A204.1 (cell line): ENCODE measurements at regions not wholly inside any gene's neighbourhood (a gene's known extent, or its start where the extent isn't known, plus 50 kb on each side); places are given as distances from the start of the nearest gene placed in this dataset.
"Not testable (repeated sequence)": the region's sequence is repeated elsewhere in the genome, so short reads cannot be mapped to it uniquely, and the experiment has no call there.

Source experiments
- FAIRE-seq: peaks from 2 replicates; lab custom pipeline; 2012; peaks lifted over from hg19 to GRCh38; lab: Jason Lieb, UNC

DNA sequence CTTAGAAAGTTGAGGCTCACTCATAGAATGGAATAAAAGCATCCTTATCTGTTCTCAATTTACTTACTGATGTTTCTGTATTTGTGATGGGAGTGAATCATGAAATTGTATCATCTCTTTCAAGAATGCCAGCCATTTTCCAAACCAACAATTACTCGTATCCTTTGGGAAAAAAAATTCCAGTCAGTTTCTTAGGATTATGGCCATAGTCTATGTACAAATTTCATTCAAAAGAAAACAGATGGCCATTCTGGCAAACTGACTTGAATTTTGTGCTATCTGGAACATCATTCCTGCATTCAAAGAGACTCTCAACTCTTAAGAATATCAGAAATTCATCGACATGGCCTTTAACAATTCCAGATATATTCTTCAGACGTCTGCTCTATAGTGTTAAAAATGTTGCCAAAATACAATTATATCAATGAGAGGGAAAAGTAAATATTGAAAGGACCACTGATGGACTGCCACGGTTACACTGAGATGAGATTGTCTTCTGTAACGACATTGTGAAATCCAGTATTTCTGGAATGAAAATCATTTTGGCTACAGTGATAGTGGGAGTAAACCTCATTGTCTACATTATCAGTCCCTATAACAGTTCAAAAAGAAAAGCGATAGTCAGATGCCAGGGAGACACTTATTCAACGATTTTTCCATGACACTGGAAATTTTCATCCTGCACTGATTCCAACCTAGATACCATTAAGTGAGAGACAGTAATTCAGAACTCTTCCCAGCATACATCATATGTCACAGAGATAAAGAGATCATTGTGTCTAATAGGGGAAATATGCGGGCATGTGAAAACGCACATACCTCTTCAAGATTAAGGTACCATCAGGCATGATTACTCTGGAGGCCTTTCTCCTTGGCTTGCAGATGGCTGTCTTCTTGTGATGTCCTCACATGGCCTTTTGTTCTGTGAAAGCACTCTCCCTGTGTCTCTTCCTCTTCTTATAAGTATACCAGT is 953.8 kb upstream of the ALCAM start:
- no peak for FAIRE-seq

DNA sequence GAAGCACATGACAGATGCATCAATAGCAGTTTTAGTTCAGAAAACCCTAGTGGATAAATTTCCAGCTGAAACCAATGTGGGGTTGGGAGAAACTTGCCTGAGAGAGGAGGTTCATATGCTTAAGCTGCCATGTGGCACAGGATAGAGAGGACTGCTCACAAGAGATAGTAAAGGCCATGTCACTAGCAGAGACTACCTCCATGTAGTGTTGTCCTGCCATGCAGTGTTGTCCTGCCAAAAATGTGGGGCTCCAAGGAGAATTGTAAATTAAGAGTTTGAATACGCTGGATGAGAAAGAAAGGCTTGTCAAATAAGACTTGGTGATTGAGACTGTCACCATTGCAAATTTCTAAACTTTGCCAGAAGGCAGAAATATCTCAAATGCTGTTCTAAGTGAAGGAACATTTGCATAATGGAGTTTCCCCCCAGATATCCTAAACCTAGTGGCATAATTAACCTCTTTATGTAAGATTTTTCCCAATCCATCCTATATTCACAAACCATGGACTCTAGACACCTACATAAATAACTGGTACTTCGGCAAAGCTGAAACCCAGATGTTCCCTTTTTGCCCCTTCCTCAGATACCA is 938.3 kb upstream of the ALCAM start:
- no peak for FAIRE-seq

DNA sequence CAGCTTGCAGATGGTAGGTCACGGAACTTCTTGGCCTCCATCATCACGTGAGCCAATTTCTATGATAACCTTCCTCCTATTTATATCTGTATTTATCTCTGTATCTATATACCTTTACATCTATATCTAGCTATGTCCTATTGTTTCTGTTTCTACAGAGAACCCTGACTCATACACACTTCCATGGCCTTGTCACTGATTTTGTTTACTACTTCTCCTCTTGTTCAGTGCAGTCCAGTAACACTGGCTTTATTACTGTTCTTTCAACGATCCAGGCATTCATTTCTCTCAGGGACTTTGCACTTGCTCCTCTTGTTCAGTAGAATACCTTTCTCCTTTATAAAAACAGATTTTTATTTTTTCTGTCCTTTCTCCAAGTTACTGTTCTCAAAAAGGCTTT is 937.0 kb upstream of the ALCAM start:
- FAIRE-seq: no peak

DNA sequence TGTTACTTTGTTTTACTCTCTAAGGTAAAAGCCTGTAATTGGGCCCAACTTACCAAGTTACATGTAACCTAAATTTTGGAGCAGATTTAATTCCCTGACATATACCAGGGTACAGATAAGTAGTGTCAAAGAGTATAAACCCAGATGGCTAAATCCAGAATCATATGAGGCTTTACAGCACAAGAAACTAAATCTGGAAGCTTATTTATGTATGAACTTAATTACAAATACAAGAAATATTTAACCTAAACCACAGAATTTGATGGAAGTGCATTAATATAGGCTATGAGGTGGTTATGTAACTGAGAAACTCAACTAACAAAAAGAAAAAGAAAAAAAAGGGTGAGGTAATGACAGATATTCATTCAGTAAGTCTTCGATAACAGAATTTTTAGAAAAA is 930.2 kb upstream of the ALCAM start:
- FAIRE-seq: no peak

DNA sequence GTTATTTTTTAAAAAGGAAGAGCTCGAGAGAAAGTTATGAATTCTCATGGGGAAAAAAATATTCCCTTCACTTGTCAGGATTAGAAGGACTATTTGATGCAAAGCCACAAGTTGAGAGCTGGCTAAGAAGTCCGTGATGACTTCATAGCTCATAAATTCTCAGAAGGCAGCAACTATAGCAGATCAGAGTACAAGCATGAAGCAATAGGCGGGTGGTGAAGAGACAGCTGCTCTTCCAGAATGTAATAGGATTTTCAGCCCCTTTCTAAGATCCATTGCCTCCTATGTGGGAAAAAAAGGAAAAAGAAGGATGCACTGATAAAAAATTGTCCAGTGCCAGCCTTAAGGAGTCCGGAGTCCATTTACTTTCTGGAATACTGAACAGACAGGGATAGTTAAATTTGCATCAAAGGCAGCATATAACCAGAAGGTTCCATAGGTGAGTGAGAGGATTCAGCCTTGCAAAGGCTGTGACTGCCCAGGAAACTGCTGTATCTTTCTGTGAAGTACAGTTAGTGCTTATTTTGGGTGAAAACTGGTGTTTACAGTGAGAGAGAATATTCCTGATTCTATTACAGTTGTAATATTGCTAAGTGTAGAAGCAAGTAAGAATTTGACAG is 929.5 kb upstream of the ALCAM start:
- FAIRE-seq: no peak

DNA sequence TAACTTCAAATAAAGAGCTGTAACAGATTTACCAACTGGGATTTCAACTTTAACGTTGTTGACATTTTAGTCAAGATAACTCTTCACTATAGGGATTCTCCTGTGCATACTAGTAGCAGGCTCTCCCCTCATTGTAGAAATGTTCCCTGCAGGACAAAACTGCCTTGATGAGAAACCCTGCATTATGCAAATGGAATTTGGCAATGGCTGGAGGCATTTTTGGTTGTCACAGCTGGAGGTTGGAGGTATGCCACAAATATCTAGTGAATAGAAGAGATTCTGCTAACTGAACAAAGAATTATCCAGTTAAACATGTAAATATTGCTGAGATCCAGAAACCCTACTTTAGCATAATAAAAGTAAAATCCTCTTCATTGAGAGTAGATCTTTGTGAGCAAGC is 928.8 kb upstream of the ALCAM start:
- FAIRE-seq: no peak

DNA sequence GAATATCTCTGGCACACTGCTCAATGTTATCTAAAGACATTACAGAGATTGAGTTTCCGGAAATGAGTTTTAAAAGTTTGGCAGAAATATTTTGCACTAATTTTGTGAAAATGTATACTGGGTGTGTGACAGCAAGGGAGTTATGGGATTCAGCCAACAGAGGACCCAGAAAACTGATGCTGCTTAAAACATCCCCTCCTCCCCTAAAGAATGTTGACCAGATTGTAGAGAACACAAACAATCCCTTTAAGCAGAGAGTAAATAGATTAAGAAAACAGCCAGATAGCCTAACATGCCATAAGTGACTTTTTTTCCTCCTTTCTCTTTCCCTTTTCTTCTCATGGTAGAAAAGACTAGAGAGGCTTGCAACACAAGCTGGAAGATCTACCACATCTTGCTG is 928.0 kb upstream of the ALCAM start:
- no peak for FAIRE-seq

DNA sequence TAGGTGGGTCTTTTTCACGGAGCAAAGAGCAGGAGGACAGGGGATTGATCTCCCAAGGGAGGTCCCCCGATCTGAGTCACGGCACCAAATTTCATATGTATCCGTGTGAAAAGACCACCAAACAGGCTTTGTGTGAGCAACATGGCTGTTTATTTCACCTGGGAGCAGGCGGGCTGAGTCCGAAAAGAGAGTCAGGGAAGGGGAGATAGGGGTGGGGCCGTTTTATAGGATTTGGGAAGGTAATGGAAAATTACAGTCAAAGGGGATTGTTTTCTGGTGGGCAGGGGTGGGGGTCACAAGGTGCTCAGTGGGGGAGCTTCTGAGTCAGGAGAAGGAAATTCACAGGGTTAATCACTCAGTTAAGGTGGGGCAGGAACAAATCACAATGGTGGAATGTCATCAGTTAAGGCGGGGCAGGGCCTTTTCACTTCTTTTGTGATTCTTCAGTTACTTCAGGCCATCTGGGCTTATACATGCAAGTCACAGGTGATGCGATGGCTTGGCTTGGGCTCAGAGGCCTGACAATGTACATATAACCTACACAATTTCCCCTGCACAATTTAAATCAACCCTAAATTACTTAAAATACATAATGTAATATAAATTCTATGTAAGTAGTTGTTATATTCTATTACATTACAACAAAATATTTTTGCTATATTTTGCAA is 921.3 kb upstream of the ALCAM start:
- FAIRE-seq: not testable (repeated sequence)

DNA sequence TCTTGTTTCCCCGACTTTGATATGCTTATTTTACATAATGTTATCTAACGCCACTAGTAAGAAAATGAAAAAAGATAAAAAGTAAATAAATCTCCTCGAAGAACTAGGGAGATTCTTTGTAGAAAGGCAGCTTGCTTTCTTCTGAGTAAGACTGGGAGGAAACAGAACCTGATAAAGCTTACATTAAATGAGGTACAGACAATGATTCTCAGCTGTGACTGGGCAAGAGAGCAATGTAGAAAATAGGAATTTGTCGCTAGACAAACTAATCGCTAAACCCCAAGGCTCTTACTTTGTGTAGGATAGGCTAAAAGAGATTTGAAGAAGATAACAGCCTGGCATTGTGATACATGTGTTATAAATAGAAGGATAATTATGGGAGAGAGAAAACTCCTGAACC is 919.0 kb upstream of the ALCAM start:
- no peak for FAIRE-seq

DNA sequence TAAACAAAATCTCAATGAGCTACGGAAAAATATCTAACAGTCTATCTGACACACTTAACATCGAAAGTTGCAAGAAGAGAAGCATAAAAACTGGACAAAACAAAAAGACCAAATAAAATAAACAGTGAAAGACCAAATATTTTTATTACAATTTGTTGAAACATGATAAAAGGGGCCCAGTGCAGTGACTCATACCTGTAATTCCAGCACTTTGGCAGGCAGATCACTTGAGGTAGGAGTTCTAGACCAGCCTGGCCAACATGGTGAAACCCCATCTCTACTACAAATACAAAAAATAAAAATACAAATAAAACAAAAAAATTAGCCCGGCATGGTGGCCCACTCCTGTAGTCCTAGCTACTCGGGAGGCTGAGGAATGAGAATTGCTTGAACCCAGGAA is 914.0 kb upstream of the ALCAM start:
- FAIRE-seq: peak; percentile 9

DNA sequence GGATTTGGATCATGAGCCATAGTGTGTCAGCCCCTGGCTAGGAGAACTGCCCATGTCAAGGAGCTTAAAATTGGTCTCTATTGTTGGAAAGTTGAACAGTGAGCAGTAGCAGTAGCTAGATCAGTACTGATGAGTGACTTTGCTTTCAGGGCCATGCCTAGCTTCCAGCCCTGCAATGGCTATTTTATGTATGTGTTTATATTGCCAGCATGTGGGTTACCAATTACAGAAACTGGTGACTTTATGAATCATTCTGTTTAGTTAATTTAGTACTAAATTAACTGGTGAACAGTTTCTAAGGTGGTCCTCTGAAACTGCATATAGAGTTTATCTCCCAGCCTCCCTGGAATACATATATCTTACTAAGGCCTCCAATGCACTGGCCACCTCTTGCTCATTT is 908.1 kb upstream of the ALCAM start:
- FAIRE-seq: no peak

DNA sequence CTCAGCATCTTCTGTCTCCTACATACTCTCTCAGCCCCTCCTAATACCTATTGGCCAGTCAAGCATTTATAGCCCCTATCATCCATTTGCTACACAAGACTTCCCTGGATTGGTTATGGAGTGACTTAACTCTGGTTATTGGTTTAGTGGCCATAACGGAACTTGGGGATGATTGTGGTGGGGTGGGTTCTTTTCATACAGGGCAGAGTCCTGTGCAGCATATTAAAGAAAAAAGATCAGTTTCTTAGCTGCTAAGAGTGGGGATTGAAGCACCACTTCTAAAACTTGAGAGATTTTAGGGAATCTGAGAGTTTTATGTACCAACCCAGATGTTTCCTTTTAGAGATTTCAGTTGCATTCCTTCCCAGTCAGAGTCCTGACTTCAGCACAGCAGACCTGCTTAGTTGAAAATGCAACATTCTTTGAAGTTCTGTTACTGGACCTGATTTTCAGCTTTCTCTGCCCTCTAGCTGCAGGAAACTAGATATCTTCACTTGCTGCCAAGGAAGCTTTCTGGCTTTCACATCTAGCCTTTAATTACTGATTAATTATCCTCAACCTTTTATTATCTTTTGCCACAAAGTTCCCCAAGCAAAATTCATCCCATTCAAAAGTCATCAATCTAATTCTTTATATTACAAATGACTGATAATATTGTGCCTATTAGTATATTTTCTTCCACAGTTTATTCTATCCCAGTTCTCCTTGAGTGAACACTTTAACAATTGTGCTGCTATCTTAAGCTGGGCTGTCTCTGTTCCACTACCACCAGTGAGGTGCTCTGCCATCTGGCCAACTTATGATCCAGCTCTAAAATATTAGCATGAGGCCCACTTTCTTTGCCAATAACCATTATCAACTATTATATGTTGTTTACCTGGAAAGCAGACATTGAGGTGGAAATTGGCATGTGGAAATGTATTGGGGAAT is 906.0 kb upstream of the ALCAM start:
- peak; percentile 97 for FAIRE-seq

DNA sequence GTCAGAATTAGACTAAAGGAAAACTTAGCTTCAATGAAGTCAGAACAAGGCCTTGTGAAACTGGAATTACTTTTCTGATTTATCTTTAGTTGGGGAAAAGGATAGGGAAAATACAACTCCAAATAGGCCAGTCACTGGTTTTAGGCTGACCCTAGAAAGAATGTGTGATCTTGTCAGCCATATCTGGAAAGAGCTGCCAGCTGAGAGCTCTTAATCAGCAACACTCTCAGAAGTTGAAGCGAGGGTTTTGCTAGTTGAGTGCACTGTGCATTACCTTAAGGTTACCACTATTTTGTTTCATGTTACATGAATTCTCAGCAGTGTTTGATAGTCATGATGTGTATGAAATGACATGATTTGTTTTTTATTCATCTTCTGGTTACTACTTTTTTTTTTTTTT is 905.3 kb upstream of the ALCAM start:
- FAIRE-seq: no peak

DNA sequence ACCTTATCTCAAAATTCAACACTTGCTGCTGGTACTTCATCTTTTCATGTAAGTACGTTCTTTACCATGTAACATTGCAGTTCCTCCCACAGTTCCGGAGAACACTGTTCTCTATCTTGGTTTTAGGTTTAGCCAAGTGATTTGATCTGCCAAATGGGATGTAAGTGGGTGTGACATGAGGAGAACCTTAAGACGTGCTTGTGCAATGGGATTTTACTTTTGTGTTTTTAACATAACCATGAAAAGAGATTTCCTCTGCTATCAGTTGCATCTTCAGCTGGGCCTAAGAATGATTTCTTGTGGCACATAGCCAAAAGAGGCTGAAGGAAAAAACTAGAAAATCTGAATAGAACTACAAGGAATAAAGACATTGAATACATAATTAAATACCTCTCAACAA is 894.5 kb upstream of the ALCAM start:
- FAIRE-seq: no peak

DNA sequence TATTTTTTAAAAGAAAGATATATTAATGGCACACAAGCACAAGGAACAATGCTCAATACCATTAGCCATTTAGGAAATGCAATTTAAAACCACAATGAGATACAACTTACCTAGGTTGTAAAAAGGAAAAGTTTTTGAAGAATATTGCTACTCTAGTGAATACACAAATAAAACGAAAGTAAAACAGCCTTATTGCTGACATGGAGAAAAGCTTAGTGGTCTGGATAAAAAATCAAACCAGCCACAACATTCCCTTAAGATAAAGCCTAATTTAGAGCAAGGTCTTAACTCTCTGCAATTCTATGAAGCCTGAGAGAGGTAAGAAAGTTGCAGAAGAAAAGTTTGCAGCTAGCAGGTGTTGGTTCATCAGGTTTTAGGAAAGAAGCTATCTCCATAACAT is 892.7 kb upstream of the ALCAM start:
- FAIRE-seq: no peak

DNA sequence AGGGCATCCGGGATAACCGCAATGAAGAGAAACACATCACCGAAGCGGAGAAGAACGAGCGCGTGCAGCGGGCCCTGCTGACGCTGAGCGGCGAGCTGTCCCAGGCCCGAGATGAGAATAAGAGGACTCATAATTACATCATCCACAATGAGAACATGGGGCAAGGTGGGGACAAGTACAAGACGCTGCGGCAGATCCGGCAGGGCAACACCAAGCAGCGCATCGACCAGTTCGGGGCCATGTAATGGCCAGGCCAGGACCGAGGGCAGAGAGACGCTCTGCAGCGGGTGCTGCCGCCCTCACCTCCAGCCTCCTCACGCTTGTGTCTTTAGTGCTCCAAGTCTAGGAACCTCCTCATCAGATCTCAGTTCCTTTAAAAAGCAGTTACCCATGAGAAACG is 863.7 kb upstream of the ALCAM start:
- no peak for FAIRE-seq

DNA sequence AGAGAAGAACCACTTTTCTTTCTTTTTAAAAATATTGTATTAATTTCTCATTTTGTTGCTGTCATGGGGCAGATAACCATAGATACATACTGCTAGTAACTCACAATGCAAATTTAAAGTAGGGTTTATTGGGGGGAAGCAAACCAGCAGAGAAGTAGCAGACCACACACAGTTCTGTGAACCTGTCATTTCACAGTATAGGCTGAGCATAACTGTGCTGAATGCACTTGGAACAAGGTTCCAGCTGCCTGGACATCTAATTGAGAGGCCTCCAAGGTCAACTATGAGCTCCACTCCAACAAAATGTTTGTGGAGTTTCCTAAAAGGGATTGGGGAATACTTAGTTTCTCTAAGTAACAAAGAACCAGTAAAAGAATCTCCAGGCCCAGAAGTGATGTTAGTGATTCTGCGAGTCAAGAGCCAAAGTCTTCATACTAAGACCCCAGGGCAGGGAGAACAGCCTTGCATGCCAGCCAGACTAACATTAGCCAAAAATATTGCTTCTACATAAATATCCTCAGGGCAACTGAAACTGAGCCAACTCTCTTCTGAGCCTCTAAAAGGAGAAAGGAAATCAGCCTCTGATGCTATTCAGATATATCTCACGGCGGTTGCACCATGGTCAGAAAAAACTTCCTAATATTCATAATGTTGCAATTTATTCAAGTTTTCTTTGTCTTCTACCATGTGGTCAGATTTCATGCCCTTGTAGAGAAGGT is 856.4 kb upstream of the ALCAM start:
- FAIRE-seq: no peak

DNA sequence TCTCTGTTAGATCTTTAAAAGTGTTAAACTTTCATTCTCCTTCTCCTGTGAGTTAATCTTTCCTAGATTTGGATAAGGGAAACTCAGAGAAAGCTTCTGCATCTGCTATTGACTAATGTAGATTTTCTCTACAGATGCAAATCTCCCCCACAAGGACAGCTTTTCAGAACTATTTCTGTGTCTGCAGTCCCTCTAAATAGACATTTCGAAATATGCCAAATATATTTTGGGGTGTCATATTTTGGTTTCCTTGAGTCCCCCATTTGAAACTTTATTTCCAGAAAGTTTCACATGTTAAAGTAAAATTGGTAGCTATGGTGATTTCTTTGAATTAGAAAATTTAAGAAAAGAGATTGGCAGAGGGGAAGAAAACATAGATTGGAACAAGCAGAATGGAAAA is 852.3 kb upstream of the ALCAM start:
- FAIRE-seq: no peak

DNA sequence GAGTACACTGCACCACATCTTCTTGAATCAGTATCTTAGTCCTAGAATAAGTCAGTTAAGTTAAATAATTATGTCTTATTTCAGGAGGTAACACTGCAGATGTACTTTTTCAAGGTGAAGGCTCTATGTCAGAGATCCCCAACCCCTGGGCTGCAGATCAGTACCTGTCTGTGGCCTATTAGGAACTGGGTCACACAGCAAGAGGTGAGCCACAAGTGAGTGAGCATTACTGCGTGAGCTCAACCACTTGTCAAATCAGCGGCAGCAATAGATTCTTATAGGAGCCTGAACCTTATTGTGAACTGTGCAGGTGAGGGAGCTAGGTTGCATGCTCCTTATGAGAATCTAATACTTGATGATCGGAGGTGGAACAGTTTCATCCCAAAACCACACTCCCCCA is 851.9 kb upstream of the ALCAM start:
- no peak for FAIRE-seq

DNA sequence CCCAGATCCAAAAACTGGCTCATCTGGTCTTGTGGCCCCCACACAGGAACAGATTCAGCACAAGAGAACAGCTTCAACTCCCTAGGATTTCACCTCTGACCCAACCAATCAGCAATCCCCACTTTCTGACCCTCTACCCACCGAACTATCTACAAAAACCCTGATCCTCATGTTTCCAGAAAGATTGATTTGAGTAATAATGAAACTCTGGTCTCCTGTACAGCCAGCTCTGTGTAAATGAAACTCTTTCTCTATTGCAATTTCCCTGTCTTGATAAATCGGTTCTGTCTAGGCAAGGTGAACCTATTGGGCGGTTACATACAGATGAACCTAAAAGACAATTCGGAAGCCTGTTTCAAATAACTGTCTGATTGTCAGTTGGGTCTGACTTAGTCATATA is 847.6 kb upstream of the ALCAM start:
- FAIRE-seq: no peak
